Neural progenitor cell (in vitro differentiated cells): ENCODE measurements at regions not wholly inside any gene's neighbourhood (a gene's known extent, or its start where the extent isn't known, plus 50 kb on each side); places are given as distances from the start of the nearest gene placed in this dataset.

Source experiments
- EZH2 ChIP-seq: fragments of 200-600 bp; sonication (generic); IDR thresholded peaks from 2 replicates; pipeline ENCODE4 v1.6.1; 2017; ENCODE audit warnings: antibody characterized with exemption, mild to moderate bottlenecking, moderate library complexity
- TF ChIP-seq, protein P1 (sequence below): fragments of 200-600 bp; sonication (generic); IDR thresholded peaks from 2 replicates; pipeline ENCODE4 v1.5.1; 2017; ENCODE audit warnings: antibody characterized with exemption, mild to moderate bottlenecking

DNA sequence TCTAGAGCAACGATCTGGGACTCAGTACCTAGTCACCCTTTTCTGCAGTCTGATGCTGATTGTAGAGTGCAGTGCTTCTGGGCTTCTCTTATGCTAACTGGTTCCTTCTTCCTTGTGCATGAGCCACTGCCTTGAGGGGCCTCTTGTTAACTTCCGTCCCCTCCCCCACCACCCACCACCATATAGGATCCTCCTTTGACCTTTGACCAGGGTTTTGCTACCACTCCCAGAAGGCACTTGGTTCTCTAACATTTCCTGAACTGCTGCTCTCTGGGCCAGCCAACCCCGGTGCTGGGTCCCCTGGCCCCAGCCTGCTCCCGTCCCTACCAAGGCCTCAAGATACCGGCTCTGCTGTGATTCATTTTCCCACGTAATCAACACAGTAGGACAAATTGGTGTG lies 104.6 kb upstream of the KLF3 start:
- no peak for TF ChIP-seq EZH2
- TF ChIP-seq, protein P1, sequence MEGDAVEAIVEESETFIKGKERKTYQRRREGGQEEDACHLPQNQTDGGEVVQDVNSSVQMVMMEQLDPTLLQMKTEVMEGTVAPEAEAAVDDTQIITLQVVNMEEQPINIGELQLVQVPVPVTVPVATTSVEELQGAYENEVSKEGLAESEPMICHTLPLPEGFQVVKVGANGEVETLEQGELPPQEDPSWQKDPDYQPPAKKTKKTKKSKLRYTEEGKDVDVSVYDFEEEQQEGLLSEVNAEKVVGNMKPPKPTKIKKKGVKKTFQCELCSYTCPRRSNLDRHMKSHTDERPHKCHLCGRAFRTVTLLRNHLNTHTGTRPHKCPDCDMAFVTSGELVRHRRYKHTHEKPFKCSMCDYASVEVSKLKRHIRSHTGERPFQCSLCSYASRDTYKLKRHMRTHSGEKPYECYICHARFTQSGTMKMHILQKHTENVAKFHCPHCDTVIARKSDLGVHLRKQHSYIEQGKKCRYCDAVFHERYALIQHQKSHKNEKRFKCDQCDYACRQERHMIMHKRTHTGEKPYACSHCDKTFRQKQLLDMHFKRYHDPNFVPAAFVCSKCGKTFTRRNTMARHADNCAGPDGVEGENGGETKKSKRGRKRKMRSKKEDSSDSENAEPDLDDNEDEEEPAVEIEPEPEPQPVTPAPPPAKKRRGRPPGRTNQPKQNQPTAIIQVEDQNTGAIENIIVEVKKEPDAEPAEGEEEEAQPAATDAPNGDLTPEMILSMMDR: no peak
